ENCODE measurements at regions not wholly inside any gene's neighbourhood (a gene's known extent, or its start where the extent isn't known, plus 50 kb on each side); places are given as distances from the start of the nearest gene placed in this dataset.
"Not testable (repeated sequence)": the region's sequence is repeated elsewhere in the genome, so short reads cannot be mapped to it uniquely, and the experiment has no call there.

DNA sequence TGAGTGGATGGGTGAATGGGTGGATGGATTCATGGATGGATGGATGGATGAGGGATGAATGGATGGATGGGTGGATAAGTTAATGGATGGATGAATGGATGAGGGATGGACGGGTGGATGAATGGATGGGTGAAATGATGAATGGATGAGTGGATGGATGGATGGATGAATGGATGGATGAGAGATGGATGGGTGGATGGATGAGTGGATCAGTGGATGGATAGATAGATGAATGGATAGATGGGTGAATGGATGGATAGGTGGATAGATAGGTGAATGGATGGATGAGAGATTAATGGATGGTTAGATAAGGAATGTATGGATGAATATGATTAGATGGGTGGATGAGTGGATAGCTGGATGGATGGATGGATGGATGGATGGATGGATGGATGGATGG lies 313.5 kb downstream of the NPHP4 start:
- Mint-ChIP-seq H3K4me3 (no peak overlapping the region), H3K4me1 (no peaks in the 10 kb centered on the region)
- DNase-seq, result no peak

DNA sequence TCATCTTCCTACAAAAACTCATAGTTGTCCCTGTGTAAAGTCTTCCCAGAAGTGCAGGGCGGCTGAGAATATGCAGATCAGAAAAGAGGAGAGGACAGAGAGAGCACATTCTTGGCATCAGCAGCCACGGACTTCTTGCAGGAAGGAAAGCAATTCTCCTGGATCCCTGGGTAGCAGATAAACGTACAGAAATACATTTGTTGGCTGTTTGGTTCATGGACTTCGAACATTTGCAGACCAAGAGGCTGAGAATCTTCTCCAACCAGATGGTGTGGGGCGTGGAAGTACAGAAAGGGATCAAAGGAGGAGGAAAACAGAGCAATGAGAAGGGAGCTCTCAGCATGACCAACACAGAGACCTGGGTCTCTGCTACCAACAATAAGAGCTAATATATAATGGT lies 319.9 kb downstream of the NPHP4 start:
- DNase-seq; ATAC-seq (replicated peaks); H3K27ac Mint-ChIP-seq; H3K4me3 Mint-ChIP-seq; H3K36me3 Mint-ChIP-seq; H3K4me1 Mint-ChIP-seq; H3K27me3 Mint-ChIP-seq: not testable (repeated sequence)
- peaks cover 17 to 18% of the 10 kb centered on the region in 2 donors for H3K9me3 Mint-ChIP-seq

More for the DNA sequence above, 313.5 kb downstream of the NPHP4 start:
- peaks cover 1 to 6% of the 10 kb centered on the region in 2 donors for H3K36me3 Mint-ChIP-seq
- H3K27ac Mint-ChIP-seq, result no peak overlapping the region
- ATAC-seq (replicated peaks), result no peak
- peaks cover 7 to 11% of the 10 kb centered on the region in 2 donors for H3K27me3 Mint-ChIP-seq
- peaks cover 9 to 17% of the 10 kb centered on the region in 2 donors for H3K9me3 Mint-ChIP-seq

DNA sequence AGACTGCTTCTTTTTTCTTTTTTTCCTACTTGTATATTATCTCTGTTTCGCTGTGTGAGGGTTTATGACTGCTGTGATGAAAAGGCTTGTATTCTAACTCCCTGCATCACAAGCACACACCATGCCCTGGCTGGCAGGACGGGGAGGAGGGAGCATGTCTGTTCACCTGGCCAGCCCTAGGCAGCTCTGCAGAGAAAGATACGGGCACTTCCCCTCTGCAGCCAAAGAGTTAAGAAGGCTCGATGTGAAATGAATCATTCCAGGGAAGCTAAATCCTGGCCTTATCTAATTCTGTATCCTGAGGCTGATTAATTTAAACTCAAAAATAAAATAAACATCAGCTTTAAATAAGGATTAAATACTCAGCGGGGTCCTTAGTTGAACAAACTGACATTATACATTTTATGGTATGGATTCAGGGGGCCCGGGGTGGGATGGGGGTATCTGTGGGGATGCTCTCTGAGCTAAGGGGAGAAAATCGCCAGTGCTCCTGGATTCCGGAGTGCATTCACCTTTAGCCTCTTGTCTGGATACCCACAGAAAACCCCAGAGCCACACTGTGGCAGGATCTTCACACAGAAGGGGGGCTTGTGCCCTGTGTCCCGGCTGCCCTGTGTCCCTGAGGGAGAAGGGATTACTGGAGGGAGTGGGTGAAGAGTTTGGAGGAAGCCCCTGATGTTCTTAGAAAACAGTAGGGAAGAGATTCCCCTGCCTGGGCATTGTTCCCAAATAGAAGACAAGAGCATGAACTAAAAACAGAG lies 321.5 kb downstream of the NPHP4 start:
- ATAC-seq (replicated peaks), result no peak
- H3K9me3 Mint-ChIP-seq, result peaks cover 17% of the 10 kb centered on the region in 2 donors
- no peak overlapping the region for H3K27ac Mint-ChIP-seq
- peaks cover 0 to 5% of the 10 kb centered on the region in 2 donors for H3K27me3 Mint-ChIP-seq
- no peak overlapping the region for H3K4me3 Mint-ChIP-seq
- no peak for DNase-seq
- H3K36me3 Mint-ChIP-seq, result peaks cover 1 to 6% of the 10 kb centered on the region in 2 donors
- H3K4me1 Mint-ChIP-seq, result no peaks in the 10 kb centered on the region

DNA sequence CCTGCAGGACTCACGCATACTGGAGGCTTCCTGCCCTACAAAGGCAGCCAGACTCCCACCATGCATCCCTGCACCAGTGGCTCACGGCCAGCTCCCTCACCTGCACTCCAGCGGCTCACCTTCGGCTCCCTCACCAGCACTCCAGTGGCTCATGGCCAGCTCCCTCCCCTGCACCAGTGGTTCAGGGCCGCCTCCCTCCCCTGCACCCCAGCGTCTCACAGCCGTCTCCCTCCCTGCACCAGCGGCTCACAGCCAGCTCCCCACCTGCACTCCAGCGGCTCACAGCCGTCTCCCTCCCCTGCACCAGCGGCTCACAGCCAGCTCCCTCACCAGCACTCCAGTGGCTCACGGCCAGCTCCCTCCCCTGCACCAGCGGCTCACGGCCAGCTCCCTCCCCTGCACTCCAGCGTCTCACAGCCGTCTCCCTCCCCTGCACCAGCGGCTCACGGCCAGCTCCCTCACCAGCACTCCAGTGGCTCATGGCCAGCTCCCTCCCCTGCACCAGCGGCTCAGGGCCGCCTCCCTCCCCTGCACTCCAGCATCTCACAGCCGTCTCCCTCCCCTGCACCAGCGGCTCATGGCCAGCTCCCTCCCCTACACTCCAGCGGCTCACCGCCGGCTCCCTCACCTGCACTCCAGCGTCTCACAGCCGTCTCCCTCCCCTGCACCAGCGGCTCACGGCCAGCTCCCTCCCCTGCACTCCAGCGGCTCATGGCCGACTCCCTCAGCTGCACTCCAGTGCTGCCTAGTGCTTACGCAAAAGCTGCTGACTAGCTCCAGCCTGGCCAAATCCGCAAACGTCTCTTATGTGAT lies 324.5 kb downstream of the NPHP4 start:
- ATAC-seq (replicated peaks) (no peak), DNase-seq (no peak)
- Mint-ChIP-seq H3K4me3 (no peak overlapping the region), H3K9me3 (peaks cover 8 to 9% of the 10 kb centered on the region in 2 donors), H3K4me1 (no peaks in the 10 kb centered on the region), H3K36me3 (no peaks in the 10 kb centered on the region), H3K27ac (no peak overlapping the region), H3K27me3 (peaks cover 0 to 9% of the 10 kb centered on the region in 2 donors)

DNA sequence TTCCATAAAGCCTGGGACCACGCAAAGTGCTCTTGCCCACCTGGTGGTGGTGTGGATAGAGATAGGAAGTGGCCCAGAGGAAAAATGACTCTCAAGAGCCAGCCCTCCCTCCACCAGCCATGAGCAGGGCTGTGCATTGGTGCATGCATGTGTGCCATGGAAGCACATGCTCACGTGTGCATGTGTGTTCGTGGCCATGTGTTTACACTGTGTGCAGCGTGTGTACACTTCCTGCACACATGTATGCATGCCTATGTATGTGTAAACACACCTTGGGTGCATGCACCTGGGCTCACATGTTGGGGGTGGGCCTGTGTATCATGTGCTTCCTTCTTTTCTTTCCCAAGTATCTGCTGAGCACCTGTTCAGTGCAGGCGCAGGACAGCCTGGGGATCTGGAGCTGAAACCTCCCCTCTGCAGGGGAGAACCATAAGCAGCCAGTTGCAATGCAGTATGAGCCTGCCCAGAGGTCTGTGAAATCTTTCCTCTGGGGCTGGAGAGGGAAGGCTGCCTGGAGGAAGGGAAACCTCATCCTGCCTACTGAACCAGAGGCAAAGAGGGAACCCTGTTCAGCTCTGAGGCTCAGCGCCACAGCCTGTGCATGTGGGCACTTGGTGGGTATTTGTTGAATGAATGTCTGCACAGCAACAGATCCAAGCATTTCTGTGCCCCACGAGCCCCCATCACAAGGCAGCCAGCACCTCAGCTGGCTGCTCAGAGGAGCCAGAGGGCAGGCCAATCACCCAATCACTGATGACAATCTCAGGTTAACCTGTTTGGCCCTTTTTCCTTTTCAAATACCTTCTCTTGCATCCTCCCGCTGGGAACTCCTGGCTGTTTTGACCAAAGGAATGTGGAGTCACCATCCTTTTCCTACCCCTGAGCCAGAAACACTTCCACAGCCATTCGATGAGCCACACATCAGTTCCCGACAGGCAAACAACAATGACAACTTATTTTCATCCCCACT lies 327.0 kb downstream of the NPHP4 start:
- Mint-ChIP-seq H3K36me3 (no peaks in the 10 kb centered on the region), H3K4me3 (no peak overlapping the region), H3K27ac (no peak overlapping the region), H3K27me3 (peaks cover 0 to 10% of the 10 kb centered on the region in 2 donors), H3K9me3 (peaks cover 4 to 5% of the 10 kb centered on the region in 2 donors), H3K4me1 (no peaks in the 10 kb centered on the region)
- ATAC-seq (replicated peaks) (no peak), DNase-seq (no peak)

DNA sequence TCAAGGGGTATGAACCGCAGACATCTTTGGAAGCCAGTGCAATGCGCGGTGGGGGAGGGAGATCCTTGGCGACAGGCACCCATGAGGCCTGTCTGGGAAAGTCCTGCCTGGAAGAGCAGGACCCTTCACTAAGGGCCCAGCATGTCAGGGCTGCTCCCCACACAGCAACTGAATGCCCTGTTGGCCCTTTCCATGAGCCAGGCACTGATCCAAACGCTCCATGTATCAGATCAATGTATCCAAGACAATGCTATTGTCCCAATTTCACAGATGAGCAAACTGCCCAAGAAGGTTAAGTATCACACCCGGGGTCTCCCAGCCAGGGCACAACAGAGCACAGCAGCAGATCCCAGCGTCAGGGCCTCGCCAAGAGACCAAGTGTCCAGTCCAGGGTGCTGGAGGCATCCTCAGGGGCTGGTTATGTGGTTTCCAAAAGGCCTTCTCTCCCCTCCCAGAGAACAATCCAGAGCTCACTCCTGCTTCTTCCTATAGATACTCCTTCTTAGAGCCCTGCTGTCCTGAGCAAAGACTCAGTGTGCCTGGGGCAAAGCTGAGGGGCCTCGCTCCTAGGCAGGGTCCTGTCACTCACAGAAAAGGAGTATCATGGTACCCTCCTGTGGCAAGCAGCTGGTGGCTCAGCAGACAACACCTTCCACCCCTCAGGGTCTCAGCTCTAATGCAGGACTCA lies 328.0 kb downstream of the NPHP4 start:
- ATAC-seq (replicated peaks) (no peak), DNase-seq (no peak)
- Mint-ChIP-seq H3K4me1 (no peaks in the 10 kb centered on the region), H3K9me3 (peaks cover 4 to 5% of the 10 kb centered on the region in 2 donors), H3K4me3 (no peak overlapping the region), H3K36me3 (no peaks in the 10 kb centered on the region), H3K27me3 (peaks cover 3 to 20% of the 10 kb centered on the region in 2 donors), H3K27ac (no peak overlapping the region)

DNA sequence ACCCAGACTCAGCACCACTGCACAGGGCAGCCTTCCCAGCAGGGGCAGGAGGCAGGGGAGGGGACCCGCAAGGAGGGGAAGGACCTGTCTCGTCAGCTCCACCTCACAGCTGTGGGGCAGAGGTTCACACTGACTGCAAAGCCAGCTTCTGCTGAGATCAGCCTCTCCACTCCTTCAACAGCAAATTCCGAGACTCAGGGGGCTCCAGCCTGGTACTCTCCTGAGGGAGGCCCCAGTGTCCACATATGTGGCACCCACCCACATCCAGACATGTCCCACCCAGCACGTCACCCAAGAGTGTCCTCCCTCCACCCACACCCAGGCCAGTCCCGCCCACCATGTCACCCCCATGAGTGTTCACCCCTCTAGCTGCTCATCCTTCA lies 329.5 kb downstream of the NPHP4 start:
- ATAC-seq (replicated peaks), result no peak
- H3K4me1 Mint-ChIP-seq, result no peaks in the 10 kb centered on the region
- no peak overlapping the region for H3K27ac Mint-ChIP-seq
- H3K27me3 Mint-ChIP-seq, result peaks cover 11 to 23% of the 10 kb centered on the region in 2 donors
- peaks cover 0 to 3% of the 10 kb centered on the region in 2 donors for H3K36me3 Mint-ChIP-seq
- H3K4me3 Mint-ChIP-seq, result no peak overlapping the region
- H3K9me3 Mint-ChIP-seq, result peaks cover 0 to 2% of the 10 kb centered on the region in 2 donors
- DNase-seq, result no peak

DNA sequence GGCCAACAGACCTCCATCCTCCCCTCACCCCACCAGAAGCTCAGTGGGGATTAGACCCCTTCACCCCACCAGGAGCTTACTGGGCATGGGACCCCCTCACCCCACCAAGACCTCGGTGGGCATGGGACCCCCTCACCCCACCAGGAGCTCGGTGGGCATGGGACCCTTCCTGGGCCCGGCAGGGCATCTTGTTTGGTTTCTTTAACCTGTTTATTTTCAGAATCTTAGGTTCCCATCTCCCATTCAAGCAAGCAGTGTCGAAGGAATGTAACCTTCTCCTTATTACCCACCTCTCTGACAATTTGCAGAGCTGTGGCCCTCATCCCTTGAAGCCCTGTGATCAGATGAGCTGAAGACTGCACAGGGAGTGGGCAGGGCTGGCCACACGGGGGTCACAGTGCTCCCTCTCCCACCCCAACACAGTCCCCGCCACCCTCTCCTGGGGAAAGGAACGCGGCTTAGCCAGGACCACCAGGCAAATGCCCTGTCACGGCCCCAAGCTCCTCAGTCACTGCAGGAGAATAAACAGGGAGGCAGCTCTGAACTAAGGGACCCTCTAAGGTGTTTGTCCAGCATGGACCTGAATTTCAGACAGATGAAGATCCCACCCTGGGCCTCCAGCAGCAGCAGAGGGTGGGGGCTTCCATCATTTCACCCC lies 330.0 kb downstream of the NPHP4 start:
- peaks cover 0 to 3% of the 10 kb centered on the region in 2 donors for H3K36me3 Mint-ChIP-seq
- no peaks in the 10 kb centered on the region for H3K4me1 Mint-ChIP-seq
- ATAC-seq (replicated peaks) (no peak), DNase-seq (no peak)
- H3K27me3 Mint-ChIP-seq, result peaks cover 11 to 23% of the 10 kb centered on the region in 2 donors
- no peak overlapping the region for H3K4me3 Mint-ChIP-seq
- H3K9me3 Mint-ChIP-seq, result peaks cover 0 to 2% of the 10 kb centered on the region in 2 donors
- no peak overlapping the region for H3K27ac Mint-ChIP-seq

DNA sequence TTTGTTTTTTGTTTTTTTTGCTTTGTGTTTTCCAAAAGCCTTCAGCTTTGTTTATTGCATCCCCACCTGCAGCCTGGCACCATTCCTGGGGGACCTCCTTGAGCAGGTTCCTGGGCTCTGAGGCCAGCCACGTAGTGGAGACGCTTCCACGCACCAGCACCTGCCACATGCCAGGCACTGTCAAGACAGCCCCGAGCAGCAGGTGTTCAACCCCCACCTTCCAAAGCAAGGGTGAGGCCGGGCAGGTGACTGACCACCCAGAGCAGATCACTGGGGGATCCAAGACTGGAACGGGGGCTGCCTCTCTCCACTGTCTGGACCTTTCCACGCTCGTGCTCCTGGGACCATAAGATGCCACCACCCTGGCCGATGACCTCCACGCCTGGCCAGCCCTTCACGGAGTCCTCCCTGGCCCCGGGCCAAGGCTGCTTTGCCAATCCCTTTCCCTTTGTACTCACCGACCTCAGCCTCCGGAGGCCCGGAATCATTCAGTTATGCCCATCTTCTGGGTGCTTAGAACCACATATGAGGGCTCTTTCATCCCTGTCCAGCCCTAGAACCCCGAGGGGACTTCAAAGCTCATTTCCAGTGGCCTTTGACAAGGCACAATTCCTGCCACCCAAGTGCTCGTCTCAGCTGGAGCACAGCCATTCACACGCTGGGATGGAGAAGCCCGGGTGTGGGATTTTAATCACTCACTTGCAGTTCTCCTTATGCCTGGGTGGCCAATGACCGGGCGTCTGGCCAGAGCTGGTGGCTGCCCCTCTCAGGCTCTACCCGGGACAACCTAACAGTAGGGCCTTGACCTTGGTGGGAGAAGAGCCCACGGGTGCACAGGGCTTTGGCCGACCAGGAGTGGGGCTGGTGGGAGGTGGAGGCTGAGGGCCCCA lies 330.8 kb downstream of the NPHP4 start:
- DNase-seq (no peak), ATAC-seq (replicated peaks) (no peak)
- Mint-ChIP-seq H3K36me3 (peaks cover 0 to 3% of the 10 kb centered on the region in 2 donors), H3K4me1 (no peaks in the 10 kb centered on the region), H3K27me3 (peaks cover 11 to 23% of the 10 kb centered on the region in 2 donors), H3K4me3 (no peak overlapping the region), H3K27ac (no peak overlapping the region), H3K9me3 (peaks cover 0 to 2% of the 10 kb centered on the region in 2 donors)

DNA sequence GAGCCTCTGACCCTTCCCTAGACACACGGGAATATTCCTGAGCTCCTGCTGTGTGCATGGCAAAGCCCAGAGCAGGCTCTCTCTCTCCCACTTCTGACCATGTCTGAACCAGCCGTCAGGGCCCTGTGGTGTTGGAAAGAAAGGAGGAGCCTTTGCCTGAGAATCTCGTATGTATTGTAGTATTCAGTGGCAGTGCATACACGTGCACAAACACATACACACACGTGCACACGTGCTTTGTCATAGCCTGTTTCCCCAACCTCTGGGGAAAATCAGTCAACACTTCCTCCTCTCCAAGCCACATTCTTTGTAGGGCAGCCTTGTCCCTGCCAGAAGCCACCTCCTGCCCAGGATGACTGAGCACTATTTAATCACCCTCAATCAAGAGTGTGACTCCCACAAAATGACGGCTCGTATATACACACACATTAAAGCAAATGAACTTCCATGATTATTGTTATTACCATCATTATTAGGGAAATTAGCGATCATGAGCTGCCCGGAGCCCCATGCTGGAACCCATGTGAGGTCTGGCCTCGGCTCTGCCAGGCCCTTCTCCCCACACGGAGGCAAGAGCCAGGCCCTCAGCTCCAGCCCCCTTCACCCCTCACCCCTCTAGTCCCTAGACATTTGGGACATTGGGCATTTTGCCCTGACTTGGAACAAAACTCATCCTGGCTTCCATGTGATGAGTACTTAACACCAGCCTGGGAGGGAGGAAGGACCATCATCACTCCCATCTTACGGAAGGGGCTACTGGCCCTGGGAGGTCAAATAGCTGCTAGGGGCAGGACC lies 331.9 kb downstream of the NPHP4 start:
- Mint-ChIP-seq H3K27me3 (peaks cover 11 to 23% of the 10 kb centered on the region in 2 donors), H3K4me3 (no peak overlapping the region), H3K4me1 (no peaks in the 10 kb centered on the region), H3K36me3 (peaks cover 0 to 3% of the 10 kb centered on the region in 2 donors), H3K27ac (no peak overlapping the region), H3K9me3 (peaks cover 0 to 2% of the 10 kb centered on the region in 2 donors)
- no peak for ATAC-seq (replicated peaks)
- no peak for DNase-seq

DNA sequence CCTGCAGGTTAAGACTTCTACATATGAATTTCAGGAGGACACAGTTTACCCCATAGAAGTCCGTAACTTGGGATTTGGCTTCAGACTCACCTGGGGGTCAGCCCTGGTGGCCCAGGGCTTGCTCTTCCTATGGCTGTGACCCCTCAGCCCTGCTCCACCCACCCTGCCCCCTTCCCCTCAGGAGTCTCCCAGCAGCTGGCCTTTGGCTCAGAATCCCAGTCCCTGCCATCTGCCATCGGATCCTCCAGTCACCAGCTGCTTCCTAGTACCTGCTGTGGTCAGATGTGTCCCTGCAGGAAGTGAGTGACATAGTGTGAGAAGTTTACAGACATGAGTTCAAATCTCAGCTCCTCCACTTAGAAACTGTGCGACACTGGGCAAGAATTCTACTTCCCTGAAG lies 332.6 kb downstream of the NPHP4 start:
- H3K27ac Mint-ChIP-seq, result no peak overlapping the region
- H3K36me3 Mint-ChIP-seq, result peaks cover 0 to 3% of the 10 kb centered on the region in 2 donors
- DNase-seq (no peak), ATAC-seq (replicated peaks) (no peak)
- no peaks in the 10 kb centered on the region for H3K4me1 Mint-ChIP-seq
- H3K27me3 Mint-ChIP-seq, result peaks cover 11 to 23% of the 10 kb centered on the region in 2 donors
- H3K4me3 Mint-ChIP-seq, result no peak overlapping the region
- H3K9me3 Mint-ChIP-seq, result peaks cover 0 to 2% of the 10 kb centered on the region in 2 donors

Data from stimulated activated naive B cell treated with anti-CD40 and anti-IgM and Interleukin-4, amounts not matched to agents 10 μg/mL and 1 μg/mL and 100 μg/mL, for 72 hours (primary cell).